HG03095 (cell line): ENCODE measurements at regions not wholly inside any gene's neighbourhood (a gene's known extent, or its start where the extent isn't known, plus 50 kb on each side); places are given as distances from the start of the nearest gene placed in this dataset.
"Not testable (repeated sequence)": the region's sequence is repeated elsewhere in the genome, so short reads cannot be mapped to it uniquely, and the experiment has no call there.

Experiments used
- ATAC-seq: cut with Tn5 transposase; IDR thresholded peaks from one replicate; pipeline ENCODE4 v1.9.1; 2021; ENCODE audit warnings: moderate library complexity; ENCODE audit not compliant: unreplicated experiment

DNA sequence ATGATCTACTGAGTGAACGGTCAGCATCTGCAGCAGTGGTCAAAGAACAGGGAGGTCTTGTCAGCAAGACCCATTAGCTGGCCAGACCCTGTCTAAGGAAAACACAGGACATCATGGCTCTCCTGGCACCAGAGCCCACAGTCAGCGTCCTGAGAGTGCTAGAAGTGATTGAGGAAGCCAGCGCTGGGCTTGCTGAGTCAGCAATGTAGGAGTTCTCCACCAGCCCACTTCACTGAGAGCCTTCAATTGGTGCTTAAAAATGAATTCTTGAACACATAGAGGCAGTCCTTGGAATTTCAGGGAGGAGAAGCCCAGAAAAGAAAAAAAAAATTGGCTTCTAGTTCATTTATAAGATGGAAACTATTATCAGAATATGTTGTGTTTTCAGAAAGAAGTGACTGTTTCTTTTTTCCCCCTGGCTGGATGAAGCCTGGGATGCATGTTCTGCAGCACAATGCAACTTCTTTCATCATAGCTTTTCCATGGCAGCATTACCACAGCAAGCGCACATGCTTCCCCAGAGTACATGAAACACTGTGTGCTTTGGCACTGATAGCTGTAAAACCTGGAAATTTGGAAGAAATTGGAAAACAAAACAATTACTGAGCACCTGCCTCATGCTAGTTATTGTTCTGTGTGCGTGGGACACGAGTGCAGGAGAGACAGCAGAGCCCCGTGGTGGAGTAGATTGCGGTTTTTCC, 899.9 kb downstream of the C6orf118 start:
- ATAC-seq: no peak

DNA sequence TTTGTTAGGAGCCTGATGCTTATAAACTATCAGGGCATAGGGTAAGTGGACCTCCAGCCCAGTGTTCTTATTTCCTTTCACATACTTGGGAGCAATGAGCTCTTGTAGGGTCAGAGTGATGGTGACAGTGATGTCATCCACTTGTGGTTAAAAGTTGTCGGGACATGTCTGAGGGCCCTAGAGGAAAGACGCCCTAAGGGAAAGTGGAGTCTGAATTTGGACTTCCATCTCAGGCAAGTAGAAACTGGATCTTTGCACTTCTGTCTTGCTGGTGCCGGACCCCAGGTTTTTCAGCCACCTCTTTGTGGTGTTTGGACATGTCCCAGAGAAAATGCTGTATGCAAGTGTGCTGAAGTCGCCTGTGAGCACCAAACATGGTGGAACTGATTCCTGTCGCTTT, 900.5 kb downstream of the C6orf118 start:
- ATAC-seq: no peak

DNA sequence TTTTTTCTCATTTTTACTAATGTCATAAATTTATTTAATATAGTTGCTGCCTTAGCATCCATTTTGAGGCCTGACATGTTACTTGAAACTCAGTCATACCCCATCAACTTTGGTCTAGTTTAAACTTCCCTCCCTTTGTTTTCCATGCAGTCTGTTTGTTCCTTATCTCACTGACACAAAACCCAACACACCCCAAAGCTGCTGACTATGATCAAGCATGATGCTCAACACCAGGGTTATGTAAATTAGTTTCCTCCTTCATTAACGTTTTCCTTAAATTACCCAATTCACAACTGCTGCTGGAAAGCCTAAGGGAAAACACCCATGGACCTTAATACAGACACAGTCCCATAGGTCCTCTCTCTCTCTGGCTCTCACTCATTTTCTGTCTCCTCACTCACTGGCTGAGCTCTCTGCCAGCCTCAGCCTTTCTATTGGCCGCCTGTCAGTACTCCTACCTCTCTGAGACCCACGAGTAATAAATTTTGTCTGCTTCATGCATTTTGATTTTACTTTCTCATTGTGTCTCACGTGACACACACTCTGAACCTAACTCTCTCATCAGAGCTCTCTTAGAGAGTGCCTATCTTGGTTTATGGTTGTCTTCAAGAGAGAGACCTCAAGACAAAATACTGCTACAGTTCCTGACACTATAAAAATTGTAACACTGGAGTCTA, 904.5 kb downstream of the C6orf118 start:
- no peak for ATAC-seq

DNA sequence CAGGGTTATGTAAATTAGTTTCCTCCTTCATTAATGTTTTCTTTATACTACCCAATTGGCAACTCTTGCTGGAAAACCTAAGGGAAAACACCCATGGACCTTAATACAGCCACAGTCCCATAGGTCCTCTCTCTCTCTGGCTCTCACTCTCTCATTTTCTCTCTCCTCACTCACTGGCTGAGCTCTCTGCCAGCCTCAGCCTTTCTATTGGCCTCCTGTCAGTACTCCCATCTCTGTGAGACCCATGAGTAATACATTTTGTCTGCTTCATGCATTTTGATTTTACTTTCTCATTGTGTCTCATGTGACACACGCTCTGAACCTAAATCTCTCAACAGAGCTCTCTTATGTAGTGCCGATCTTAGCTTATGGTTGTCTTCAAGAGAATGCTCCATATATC, 907.5 kb downstream of the C6orf118 start:
- ATAC-seq: no peak

DNA sequence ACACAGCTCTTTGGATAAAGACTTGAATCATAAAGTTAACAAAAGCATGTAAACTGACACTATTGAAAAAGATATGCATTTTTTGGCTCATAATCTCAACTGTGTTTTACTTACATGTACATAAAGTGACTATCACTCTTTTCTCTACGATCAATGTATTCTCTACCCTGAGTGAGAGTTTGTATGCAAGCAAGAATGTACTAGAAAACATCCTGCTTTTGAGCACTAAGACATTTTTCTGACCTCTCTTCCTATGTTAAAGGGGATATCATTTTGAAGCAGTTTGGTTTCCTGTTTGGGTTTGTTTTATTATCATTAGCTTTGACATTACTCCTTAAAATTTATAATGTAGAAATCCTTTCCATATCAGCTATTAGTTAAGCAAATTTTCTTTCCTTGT, 910.8 kb downstream of the C6orf118 start:
- ATAC-seq: no peak

DNA sequence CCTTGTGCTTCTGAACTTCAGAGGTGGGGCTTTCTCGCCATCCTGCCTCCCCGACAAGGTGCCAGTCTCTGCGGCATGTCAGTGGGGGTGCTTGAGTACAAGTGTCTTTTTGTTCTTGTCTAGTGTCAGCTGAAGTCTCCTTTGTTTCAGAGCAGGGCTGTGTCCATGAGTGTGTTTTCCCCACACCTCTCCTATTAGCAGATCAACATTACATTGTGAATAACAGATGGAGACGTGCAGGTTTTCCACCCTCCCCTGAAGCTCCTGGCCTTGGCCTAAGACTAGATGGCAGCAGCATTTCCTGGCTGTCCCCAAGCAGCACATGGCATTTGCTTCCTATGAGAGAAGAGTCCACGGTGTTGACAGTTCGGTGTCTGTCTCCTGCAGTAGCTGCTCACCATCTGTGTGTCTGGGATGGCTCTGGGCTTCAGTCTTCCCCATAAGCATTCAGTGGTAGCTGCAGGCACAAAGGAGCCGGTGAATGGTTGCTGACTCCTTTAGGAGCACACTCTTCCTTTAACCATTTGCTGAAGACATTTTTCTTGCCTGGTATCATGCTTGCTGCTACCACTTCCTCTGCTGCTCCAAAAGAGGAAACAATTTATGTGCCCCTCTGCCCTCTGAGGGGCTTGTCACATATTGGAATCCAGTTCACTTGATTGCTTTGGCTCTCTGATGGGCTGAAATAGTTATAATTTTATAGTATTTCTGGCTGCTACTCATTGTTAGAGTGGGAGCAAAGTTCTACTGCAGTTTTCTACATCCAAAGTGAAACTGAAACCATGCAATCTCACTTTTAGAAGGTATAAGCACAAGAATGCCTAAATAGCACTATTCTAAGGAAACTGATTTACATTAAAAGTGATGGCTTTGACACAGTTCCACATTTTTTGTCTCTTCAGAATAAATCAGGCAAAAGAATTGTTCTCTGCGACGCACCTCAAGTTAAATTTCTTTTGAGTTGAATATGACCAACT, 913.0 kb downstream of the C6orf118 start:
- no peak for ATAC-seq

DNA sequence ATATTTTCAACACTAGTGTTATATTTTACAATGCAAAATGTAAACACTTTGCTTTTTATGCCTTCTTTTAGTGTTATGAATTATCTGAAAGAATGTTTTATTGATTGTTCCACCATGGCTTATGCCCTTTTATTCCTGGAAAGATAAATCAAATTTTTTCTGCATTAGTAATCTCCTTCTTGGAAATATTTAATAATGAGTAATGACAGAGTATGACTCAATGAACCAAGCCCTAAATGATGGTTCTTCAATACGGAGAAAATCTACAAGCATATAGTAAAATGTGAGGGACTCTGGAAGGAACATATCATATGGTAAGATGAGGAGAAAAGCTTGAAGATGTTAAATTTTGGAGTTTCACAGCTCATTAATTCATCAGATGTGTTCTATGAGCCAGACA, 929.6 kb downstream of the C6orf118 start:
- no peak for ATAC-seq

DNA sequence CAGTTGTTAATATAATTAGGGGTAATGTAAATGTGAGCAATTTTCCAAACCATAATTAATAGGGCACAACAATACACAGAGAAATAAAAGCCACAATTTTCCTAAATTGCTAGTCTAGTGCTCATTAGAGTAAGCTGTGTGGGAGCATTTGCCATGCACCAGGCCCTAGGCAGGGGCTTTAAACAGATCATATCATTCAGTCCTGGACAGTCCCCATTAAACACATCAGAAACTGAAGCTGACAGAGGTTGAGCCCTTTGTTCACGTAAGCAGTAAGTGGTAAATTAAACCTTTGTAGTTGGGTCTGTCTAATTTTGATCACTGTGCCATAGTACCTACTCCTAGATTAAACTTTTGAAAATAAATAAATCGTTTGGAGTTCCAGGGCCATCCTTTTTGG, 931.1 kb downstream of the C6orf118 start:
- ATAC-seq: no peak

DNA sequence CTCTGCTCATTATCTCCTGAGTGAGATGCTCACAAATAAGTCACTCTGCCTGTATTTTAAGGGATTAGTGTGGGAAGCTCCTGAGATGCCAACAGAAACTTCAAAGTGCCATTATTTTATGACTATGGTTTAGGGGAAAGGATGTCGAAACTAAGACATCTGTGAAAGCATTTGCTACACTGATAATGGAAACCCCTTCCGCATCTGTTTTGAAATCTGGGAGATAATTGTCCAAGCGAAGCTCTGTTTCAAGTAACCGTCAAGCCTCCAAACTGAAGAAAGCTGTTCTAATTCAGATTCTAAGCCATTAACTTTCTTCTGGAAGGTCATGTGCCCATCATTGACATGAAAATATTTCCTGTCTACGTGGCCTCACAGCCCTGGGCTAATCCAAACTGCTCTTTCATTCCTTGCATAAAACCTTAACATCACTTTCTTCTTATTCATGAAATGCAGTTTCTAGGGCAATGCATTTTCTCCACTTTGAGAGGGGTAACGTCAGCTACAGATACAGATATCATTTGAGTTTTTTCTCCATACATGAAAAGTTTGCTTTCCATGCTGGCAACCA, 932.0 kb downstream of the C6orf118 start:
- no peak for ATAC-seq

DNA sequence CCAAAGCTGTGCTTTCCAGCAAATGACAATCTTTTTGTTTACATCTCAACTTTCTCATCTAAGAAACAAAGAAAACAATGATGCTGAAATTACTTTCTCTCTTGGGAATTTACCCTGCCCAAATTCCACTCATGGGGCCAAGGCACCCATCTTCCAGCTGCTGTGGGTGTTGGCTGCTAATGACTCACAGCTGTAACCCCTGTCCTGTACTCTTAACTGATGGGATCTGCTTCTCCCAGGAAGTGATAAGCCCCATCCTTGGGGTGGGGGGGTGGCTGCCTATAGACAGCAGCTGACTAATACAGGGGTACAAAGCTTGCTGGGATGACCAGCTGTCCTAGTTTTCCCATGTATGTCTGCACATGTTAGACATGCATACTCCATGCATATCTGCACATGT, 938.6 kb downstream of the C6orf118 start:
- ATAC-seq: no peak

DNA sequence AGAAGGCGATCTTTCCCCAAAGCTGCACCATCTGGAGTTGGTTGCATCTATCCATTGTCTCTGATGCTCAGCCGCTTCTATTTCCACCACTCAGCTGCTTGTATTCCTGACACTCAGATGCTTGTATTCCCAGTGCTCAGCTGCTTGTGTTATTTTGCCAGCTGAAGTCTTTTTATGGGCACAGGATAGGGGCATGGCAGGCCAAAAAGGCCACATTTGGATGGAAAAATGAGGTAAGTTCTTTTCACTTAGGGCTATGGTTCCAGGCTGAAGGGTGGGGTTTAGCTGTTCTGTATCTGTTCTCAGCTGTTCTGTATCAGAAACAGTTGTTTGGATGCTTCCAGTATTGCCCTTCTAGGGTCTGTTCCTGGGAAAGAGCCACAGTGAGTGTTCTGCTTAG, 944.9 kb downstream of the QKI start:
- no peak for ATAC-seq

DNA sequence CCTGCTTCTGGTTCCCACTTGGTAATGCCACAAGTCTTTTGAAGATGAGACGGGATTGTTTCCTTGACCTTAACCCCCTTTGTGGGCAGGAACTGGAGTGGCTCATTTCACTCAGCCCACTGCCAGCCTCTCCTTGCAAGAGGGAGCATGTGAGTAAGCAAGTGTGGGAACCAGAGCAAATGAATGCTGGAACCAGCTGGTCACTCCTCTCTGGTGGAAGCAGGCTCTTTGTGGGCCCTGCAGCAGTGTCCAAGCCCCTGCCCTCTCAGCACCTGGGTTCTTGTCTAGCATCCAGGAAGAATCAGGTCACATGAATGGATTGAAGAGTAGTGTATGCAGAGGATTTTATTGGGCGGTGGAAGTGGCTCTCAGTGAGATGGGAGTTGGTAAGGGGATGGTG, 944.5 kb downstream of the QKI start:
- no peak for ATAC-seq

DNA sequence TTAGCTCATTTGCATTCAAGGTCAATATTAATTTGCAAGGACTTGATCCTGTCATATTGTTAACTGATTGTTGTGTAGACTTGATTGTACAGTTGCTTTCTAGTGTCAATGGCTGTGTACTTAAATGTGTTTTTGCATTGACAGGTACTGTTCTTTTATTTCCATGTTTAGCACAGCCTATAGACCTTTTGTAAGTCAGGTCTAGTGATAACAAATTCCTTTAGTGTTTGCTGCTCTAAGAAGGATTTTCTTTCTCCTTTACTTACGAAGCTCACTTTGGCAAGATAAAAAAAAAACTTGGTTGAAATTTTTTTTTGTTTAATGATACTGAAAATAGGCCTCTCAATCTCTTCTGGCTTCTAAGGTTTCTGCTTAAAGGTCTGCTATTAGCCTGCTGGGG, 942.3 kb downstream of the QKI start:
- no peak for ATAC-seq

DNA sequence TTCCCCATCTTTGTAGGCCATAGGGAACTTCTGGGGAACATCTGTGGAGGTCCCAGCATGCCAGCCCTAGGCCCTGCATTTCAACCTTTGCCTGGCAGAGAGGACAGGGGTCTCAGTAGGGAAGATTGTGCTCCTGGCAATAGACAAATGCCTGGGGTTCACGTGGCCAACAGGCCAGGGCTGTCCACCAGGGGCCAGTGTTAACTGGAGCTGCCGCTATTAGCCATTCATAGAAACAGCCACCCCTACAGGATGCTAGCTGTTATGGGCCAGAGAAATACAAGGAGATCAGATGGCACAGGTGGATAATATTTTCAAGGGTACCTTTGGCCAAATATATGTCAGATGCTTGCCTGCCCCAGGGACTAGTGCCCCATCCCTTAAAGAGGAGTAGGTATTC, 932.9 kb downstream of the QKI start:
- ATAC-seq: no peak

DNA sequence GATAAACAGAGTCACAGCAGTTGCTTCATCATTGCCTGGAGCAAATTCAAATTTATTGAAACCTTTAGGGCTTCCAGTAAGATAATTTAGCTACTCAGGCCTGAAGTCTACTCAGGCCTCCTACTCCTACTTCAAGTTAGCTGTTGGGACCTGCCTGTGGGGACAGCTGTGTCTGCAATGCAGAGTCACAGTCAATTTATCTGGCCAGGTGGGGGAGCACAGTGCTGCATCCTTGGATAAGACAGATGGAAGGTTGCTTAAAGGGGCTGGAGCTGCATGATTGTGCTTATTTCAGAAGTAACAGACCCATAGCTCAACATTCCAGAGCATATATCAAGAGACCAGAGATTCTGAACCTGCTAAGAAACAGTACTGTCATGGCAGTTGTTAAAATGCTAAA, 932.1 kb downstream of the QKI start:
- no peak for ATAC-seq

DNA sequence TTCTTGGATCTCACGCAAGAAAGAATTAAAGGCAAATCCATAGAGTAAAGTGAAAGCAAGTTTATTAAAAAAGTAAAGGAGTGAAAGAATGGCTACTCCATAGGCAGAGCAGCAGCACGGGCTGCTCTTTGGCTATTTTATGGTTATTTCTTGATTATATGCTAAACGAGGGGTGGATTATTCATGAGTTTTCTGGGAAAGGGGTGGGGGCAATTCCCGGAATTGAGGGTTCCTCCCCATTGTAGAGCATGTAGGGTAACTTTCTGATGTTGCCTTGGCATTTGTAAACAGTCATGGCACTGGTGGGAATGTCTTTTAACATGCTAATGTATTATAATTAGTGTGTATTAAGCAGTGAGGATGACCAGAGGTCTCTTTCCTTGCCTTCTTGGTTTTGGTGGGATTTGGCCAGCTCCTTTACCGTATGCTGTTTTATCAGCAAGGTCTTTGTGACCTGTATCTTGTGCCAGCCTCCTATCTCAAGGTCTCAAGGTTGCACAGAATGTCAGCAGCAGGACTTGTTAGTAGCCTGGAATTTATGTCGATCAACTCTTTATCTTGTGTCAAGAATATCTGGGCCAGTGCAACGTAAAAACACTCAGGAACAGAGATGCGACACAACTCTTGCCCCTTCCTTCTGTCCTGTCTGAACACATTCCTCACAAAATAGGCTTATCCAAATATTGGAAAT, 931.4 kb downstream of the QKI start:
- ATAC-seq: no peak

DNA sequence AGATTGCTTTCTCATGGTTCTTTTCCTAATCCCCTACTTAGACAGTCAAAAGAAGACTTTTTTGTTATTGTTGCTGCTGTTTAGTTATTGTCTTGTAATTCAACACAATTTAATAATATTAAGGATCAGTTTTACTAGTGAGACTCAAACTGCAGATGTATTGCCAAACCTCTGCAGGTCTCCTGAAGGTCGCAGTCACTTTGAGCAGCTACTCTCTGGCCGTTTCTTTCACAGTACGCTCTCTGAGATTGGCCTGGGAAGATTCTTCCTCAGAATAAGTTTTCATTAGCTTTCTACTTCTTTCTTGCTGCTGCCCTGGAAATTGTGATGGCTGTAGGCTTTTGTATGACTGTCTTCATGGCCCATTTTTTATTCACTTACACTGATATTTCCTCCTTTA, 930.8 kb downstream of the QKI start:
- ATAC-seq: no peak

DNA sequence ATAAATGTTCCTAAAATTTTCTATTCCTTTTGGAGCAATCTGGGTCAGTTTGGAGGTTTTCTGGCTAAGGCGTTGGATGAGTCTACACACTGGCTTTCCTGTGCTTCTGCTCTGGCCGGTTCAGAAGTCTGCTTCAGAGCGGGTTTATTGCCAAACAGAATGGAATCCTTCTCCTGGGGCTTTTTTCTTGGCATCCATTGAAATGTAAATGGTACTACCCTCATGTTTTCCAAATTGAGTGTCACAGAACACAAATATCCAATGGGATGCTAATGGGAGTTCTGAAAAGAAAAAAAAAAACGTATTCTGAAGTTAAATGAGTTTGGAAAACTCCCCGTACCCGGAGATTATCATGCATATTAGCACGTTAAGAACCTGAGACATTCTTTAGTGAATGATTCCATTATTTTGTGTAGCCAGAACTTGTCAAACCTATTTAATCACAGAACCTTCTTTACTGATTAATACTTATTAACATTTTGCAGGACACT, 930.3 kb downstream of the QKI start:
- ATAC-seq: no peak

DNA sequence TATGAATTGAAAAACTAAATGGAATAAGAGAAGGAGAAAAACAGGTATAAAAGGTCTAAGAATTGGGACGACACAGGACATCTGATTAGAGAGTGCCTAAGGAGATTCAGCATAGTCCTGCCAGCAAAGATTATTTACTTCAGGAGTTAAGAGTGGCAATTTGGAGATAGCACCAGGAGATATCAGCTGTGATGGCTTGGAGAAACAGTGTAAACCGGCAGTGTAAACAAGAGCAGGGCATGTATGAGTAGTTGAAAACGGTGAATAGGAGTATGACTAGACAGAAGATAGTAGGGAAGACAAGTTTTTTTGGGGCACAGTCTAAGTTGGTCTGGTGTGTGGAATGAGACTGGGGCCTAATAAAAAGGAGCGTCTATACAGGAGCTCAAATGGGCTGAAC, 924.9 kb downstream of the QKI start:
- not testable (repeated sequence) for ATAC-seq

DNA sequence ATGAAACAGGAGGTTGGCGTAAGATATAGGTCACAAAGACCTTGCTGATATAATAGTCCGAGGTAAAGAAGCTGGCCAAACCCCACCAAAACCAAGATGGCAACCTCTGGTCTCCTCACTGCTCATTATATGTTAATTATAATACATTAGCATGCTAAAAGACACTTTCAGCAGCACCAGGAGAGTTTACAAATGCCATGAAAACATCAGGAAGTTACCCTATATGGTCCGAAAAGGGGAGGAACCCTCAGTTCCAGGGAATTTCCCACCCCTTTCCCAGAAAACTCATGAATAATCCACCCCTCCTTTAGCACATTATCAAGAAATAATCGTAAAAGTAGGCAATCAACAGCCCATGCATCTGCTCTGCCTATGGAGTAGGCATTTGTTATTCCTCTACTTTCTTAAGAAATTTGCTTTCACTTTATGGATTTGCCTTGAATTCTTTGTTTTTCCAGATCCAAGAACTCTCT, 923.4 kb downstream of the QKI start:
- ATAC-seq: no peak
